ENCODE measurements at regions not wholly inside any gene's neighbourhood (a gene's known extent, or its start where the extent isn't known, plus 50 kb on each side); places are given as distances from the start of the nearest gene placed in this dataset.
"Not testable (repeated sequence)": the region's sequence is repeated elsewhere in the genome, so short reads cannot be mapped to it uniquely, and the experiment has no call there.

DNA sequence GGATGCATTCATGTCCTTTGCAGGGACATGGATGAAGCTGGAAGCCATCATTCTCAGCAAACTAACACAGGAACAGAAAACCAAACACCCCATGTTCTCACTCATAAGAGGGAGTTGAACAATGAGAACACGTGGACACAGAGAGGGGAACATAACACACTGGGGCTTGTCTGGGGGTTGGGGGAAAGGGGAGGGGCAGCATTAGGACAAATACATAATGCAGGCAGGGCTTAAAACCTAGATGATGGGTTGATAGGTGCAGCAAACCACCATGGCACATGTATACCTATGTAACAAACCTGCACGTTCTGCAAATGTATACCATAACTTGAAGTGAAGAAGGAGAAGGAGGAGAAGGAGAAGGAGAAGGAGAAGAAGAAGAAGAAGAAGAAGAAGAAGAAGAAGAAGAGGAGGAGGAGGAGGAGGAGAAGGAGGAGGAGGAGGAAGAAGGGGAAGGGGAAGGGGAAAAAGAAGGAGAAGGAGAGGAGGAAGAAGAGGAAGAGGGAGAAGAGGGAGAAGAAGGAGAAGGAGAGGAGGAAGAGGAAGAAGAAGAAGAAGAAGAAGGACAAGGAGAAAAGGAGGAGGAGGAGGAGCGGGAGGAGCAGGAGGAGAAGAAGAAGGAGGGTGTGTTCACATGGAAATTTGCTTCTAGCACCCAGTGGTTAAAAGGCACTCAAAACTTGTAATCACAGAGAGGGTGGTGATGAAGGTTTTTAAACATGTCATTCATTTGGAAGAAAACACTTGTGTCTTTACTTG is 133.5 kb upstream of the TPTE start:
- TF ChIP-seq, protein P1, sequence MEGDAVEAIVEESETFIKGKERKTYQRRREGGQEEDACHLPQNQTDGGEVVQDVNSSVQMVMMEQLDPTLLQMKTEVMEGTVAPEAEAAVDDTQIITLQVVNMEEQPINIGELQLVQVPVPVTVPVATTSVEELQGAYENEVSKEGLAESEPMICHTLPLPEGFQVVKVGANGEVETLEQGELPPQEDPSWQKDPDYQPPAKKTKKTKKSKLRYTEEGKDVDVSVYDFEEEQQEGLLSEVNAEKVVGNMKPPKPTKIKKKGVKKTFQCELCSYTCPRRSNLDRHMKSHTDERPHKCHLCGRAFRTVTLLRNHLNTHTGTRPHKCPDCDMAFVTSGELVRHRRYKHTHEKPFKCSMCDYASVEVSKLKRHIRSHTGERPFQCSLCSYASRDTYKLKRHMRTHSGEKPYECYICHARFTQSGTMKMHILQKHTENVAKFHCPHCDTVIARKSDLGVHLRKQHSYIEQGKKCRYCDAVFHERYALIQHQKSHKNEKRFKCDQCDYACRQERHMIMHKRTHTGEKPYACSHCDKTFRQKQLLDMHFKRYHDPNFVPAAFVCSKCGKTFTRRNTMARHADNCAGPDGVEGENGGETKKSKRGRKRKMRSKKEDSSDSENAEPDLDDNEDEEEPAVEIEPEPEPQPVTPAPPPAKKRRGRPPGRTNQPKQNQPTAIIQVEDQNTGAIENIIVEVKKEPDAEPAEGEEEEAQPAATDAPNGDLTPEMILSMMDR (IDR thresholded peaks at IDR 0.05): not testable (repeated sequence)
- TF ChIP-seq POLR2A, EP300 (IDR thresholded peaks at IDR 0.05): not testable (repeated sequence)

All from tibial nerve (tissue), 4 donors.